Right cardiac atrium (tissue), 5 donors: ENCODE measurements at regions not wholly inside any gene's neighbourhood (a gene's known extent, or its start where the extent isn't known, plus 50 kb on each side); places are given as distances from the start of the nearest gene placed in this dataset.

Experiments used
- ATAC-seq, 2 donors: fragments of 200-7000 bp; cut with Tn5 transposase; one replicate each; pipeline versions ENCODE4 v1.8.0 to v1.9.1; 2020; ENCODE audit warnings: moderate library complexity in 2 of 2, mild to moderate bottlenecking in 1 of 2
- DNase-seq, 3 donors: peaks; one replicate each; pipeline ENCODE4 v3.0.0-alpha.2; 2020
- H3K27ac ChIP-seq: one replicate; pipeline ENCODE4 v1.5.1; 2013; ENCODE audit warnings: mild to moderate bottlenecking, low read length, control low read depth, moderate library complexity
- H3K27me3 ChIP-seq: one replicate; pipeline ENCODE4 v1.6.1; 2013; ENCODE audit not compliant: control insufficient read depth, insufficient read depth
- H3K4me1 ChIP-seq: one replicate; pipeline ENCODE4 v1.6.1; 2013; ENCODE audit warnings: low read length; ENCODE audit not compliant: control insufficient read depth, insufficient read depth
- H3K4me3 ChIP-seq: one replicate; pipeline ENCODE4 v1.5.1; 2013; ENCODE audit warnings: low read length, control low read depth
- H3K9me3 ChIP-seq: one replicate; pipeline ENCODE4 v1.6.1; 2013; ENCODE audit warnings: low read length; ENCODE audit not compliant: control insufficient read depth
- WGBS: extraction: QIAGEN DNeasy Blood & Tissue Kit; methylation state at CpG from one replicate; pipeline ENCODE4 v1.1.7; 2013; 5-methylcytosine and 5-hydroxymethylcytosine counted together
- intact Hi-C, 4 donors: fragments of 100-400 bp; cut with DNase I; formaldehyde crosslinking; loops; one replicate each; pipeline versions ENCODE4 v1.11.0 to v1.14.0; 2022 to 2023
- donor health status: healthy with polysubstance abuse.
- donor health status: DM: no; HTN: yes; CAD: no.
- donor health status: DM: no; HTN: no; CAD: no.
- donor health status: DM: no; HTN: yes; CAD: no; lungs with severe emphysema.
- donor health status: DM: yes; HTN: yes; CAD: no.

DNA sequence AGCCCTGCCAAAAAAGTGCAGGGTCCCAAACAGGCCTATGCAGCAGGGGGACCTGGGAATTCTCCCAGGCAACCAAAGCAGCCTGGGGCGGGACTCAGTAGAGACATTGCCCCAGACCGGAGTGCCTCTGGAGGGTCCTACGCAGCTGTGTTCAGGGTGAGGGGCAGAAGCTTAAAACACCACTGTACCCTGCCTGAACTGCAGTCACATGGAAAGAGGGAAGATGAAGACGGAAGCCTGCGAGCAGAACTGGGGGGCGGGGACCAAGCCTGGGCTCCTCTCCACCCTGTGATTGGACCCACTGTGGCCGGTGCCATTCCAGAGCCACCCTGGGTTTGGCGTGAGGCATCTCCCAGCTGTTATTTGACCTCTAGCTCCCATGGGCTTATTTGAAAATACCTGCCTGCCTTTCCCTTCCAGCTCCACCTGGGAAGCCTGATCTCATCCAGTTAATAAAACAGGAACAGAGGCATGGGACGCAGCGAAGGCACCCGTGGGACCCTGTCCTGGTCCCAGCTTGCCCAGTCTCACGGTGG, 183.1 kb downstream of the SMAD2 start:
- DNase-seq (no peak), ATAC-seq (no peak)
- no peaks in the 10 kb centered on the region for H3K9me3 ChIP-seq
- WGBS = 90% methylated on average over 12 of the region's 12 CpGs
- no peak overlapping the region for H3K27ac ChIP-seq
- H3K4me1 ChIP-seq = no peaks in the 10 kb centered on the region
- H3K4me3 ChIP-seq = no peak overlapping the region
- no peaks in the 10 kb centered on the region for H3K27me3 ChIP-seq
- intact Hi-C loops = loop anchor here (2.0 to 10.0 kb wide), 3 partner anchors 530 to 643 kb away; no protein-coding TSS in a partner anchor

- 88% methylated on average over 4 of the region's 4 CpGs for WGBS
- ATAC-seq (no peak), DNase-seq (no peak)
- H3K4me3 ChIP-seq = no peak overlapping the region
- H3K9me3 ChIP-seq = no peaks in the 10 kb centered on the region
- H3K4me1 ChIP-seq = no peaks in the 10 kb centered on the region
- no peaks in the 10 kb centered on the region for H3K27me3 ChIP-seq
- intact Hi-C loops = loop anchor here (2.0 to 10.0 kb wide), 3 partner anchors 529 to 642 kb away; no protein-coding TSS in a partner anchor
- no peak overlapping the region for H3K27ac ChIP-seq
Observed at GRCh38 chr18:47746615-47747014, 183.8 kb downstream of the SMAD2 start.

GRCh38 chr18:47745227-47745626, 185.2 kb downstream of the SMAD2 start:
- intact Hi-C loops = loop anchor here (5.0 to 10.0 kb wide), 2 partner anchors 528 to 640 kb away; no protein-coding TSS in a partner anchor
- no peak for DNase-seq
- Histone ChIP-seq H3K4me1 (no peaks in the 10 kb centered on the region), H3K4me3 (no peak overlapping the region), H3K27ac (no peak overlapping the region), H3K9me3 (no peaks in the 10 kb centered on the region), H3K27me3 (no peaks in the 10 kb centered on the region)
- WGBS = 88% methylated on average over 4 of the region's 4 CpGs
- no peak for ATAC-seq

- Histone ChIP-seq H3K9me3 (no peaks in the 10 kb centered on the region), H3K4me3 (no peak overlapping the region), H3K27ac (no peak overlapping the region), H3K27me3 (no peaks in the 10 kb centered on the region), H3K4me1 (no peaks in the 10 kb centered on the region)
- DNase-seq (no peak), ATAC-seq (no peak)
- intact Hi-C loops = no loop called here
- 94% methylated on average over 4 of the region's 4 CpGs for WGBS
Observed at GRCh38 chr18:47737956-47738355, 192.5 kb downstream of the SMAD2 start.

- 87% methylated on average over 12 of the region's 12 CpGs for WGBS
- intact Hi-C loops = no loop called here
- Histone ChIP-seq H3K27ac (no peak overlapping the region), H3K9me3 (no peaks in the 10 kb centered on the region), H3K4me3 (no peak overlapping the region), H3K27me3 (no peaks in the 10 kb centered on the region), H3K4me1 (no peaks in the 10 kb centered on the region)
- DNase-seq (no peak), ATAC-seq (no peak)
Observed at GRCh38 chr18:47737198-47737830, 193.1 kb downstream of the SMAD2 start.

DNA sequence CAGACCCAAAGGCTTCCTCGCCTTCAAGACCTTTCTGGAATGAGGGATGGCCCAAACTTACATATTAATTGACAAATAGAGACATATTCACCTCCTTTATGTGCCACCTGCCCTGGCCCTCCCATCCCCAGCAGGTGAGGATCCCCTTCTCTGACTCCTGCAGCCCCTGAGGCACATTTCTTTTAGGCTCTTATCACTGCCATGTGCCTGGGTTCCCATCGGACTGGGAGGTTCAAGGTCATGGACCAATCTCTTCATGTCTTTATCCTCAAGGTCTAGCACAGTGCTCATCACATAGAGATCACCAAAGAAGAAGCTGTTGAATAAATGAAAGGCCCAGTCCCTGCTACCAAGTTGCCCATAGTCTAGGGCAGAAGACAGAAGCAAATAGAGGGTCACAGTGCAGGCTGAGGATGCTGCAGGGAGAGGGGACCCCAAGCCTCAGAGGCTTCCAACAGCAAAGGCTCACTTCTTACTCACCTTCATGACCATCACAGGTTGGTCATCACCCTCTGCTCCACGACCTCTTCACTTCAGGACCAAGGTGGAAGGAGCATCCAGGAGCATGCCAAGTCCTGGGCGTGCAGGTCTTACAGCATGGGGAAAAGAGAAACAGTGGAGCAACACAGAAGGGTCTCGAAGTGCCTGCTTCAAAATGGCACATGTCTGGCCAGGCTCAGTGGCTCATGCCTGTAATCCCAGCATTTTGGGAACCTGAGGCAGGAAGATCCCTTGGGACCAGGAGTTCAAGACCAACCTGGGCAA, 193.9 kb downstream of the SMAD2 start:
- no peak for ATAC-seq
- Histone ChIP-seq H3K4me3 (no peak overlapping the region), H3K27ac (no peak overlapping the region), H3K27me3 (no peaks in the 10 kb centered on the region), H3K9me3 (no peaks in the 10 kb centered on the region), H3K4me1 (no peaks in the 10 kb centered on the region)
- DNase-seq = no peak
- WGBS = 68% methylated on average over 5 of the region's 5 CpGs
- intact Hi-C loops = no loop called here

DNA sequence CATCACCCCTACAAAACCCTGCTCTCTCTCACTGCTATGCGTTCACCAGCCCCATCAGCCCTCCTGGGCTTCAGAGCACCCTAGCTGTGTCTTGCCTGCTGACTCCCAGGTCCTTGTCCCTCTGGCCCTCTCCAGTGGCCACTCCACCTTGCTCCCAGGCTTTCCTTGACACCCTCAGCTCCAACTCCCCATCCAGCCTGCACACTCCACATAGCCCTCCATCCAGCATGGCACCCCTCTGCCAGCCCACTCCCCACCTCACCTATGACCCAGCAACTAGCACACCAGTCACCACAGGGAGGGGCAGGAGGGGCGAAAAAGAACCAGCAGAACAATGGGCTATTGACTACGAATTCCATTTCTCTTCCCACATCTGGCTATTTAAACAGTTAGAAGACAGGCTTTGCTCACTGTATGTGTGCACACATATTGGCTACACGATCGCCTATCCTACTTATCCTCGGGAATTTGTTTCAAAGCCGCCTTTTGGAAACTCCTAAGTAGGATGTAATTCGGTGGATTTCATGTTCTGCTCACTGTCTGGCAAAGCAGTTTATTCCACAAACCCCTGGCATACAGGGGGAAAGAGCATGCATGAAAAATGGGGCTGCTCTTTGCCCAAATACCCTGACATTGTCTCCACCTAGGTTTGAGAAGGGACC, 195.3 kb downstream of the SMAD2 start:
- no peak for ATAC-seq
- Histone ChIP-seq H3K9me3 (no peaks in the 10 kb centered on the region), H3K27me3 (no peaks in the 10 kb centered on the region), H3K4me1 (no peaks in the 10 kb centered on the region), H3K27ac (no peak overlapping the region), H3K4me3 (no peak overlapping the region)
- WGBS = 77% methylated on average over 8 of the region's 8 CpGs
- DNase-seq = no peak
- intact Hi-C loops = no loop called here

DNA sequence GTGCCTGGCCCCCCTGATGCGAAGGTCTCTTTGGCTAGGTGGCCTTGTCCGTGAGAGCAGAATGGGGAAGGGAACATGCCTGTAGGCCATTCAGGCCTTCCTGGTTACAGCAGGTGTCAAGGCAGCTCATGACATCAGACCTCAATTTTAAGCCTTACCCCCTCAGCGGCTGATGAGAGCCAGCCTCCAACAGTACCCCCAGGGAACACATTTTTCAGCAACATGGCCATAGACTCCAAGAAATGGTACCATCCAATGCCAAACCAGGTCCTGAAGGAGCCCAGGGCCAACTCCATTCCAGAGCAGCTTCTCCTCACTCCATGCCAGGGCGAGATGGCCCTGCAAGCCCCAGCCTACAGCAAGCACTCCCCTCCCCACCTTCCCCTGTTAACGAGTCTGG, 199.2 kb downstream of the SMAD2 start:
- 77% methylated on average over 5 of the region's 5 CpGs for WGBS
- H3K4me1 ChIP-seq = no peaks in the 10 kb centered on the region
- intact Hi-C loops = no loop called here
- no peak for ATAC-seq
- H3K27ac ChIP-seq = no peak overlapping the region
- no peaks in the 10 kb centered on the region for H3K9me3 ChIP-seq
- no peak for DNase-seq
- no peaks in the 10 kb centered on the region for H3K27me3 ChIP-seq
- no peak overlapping the region for H3K4me3 ChIP-seq

DNA sequence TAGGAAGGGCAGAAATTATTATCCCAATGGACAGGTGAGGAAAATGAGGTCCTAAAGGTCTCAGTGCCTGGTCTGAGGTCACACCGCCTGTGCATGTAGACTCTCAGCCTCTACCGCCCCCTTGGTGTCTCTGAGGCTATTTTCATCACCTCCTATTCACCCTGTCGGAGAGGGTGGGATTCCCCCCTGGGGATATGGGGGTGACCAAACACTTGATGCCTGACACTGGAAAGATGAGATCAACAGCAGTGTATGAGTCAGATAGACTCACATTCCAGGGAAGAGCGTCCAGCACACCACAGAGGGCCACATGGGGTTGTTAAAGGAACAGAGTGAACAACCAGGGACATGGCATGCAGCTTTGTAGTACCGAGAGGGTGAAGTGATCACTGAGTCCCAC, 199.7 kb downstream of the SMAD2 start:
- no peak overlapping the region for H3K4me3 ChIP-seq
- H3K9me3 ChIP-seq = no peaks in the 10 kb centered on the region
- WGBS = 65% methylated on average over 5 of the region's 5 CpGs
- no peaks in the 10 kb centered on the region for H3K27me3 ChIP-seq
- no peaks in the 10 kb centered on the region for H3K4me1 ChIP-seq
- no peak overlapping the region for H3K27ac ChIP-seq
- no peak for ATAC-seq
- DNase-seq = no peak
- intact Hi-C loops = no loop called here

DNA sequence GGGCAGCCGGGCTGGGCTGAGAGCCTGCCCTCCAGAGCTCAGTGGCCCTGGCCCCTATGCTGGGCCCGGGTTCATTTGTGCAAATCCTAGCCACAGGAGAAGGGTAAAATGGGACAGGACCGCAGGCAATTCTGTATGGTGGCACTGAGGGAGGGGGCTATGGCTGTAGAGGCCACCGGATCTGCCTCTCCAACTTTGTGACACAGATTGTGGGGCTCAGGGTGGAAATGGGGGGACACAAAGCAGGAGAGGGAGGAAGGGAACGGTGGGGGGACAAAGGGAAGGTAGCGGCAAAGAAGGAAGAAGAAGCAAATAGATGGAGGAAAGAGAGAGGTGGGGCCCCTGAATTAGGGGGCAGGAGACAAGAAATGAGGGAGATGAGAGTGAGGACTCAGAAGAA, 201.1 kb downstream of the SMAD2 start:
- no peaks in the 10 kb centered on the region for H3K9me3 ChIP-seq
- 85% methylated on average over 6 of the region's 6 CpGs for WGBS
- intact Hi-C loops = no loop called here
- ATAC-seq (no peak), DNase-seq (no peak)
- no peaks in the 10 kb centered on the region for H3K27me3 ChIP-seq
- no peaks in the 10 kb centered on the region for H3K4me1 ChIP-seq
- no peak overlapping the region for H3K27ac ChIP-seq
- H3K4me3 ChIP-seq = no peak overlapping the region

- DNase-seq (no peak), ATAC-seq (no peak)
- Histone ChIP-seq H3K27ac (no peak overlapping the region), H3K4me1 (no peaks in the 10 kb centered on the region), H3K9me3 (no peaks in the 10 kb centered on the region), H3K4me3 (no peak overlapping the region), H3K27me3 (no peaks in the 10 kb centered on the region)
- 93% methylated on average over 2 of the region's 2 CpGs for WGBS
- intact Hi-C loops = no loop called here
Observed at GRCh38 chr18:47728921-47729320, 201.5 kb downstream of the SMAD2 start.
